ENCODE measurements at regions not wholly inside any gene's neighbourhood (a gene's known extent, or its start where the extent isn't known, plus 50 kb on each side); places are given as distances from the start of the nearest gene placed in this dataset.

DNA sequence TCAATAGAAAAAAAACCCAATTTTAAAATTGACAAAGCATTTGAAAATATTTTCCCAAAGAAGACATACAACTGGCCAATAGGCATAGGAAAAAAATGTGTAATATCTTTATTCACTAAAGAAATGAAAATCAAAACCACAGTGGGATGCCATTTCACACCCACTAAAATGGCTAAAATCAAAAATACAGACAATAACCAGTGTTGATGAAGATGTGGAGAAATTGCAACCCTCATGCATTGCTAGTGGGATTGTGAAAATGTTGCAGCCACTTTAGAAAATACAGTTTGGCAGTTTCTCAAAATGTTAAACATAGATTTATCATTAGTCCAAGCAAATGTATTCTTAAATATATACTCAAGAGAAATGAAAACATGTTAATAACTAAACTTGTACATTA is 315.1 kb upstream of the GPR149 start:
- H3K36me3 Mint-ChIP-seq, result no peaks in the 10 kb centered on the region
- H3K27ac Mint-ChIP-seq, result no peak overlapping the region
- no peaks in the 10 kb centered on the region for H3K4me1 Mint-ChIP-seq

DNA sequence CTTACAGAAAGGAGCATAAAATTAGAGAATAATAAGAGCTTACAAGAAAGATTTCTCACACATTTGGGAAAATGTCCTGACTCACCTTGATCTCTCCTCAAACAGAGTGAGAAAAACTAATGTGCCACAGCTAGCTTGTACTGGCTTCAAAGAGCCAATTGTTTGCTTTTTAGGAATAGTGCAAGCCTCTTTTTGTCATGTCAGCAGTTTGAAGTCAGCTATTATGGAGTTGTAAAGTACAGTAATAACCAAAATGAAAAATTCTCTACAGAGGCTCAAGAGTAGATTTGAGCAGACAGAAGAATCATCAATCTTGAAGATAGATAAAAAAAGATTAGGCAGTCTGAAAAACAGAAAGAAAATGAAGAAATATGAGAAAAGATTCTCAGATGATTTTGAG is 313.4 kb upstream of the GPR149 start:
- Mint-ChIP-seq H3K27me3 (no peaks in the 10 kb centered on the region), H3K4me1 (no peaks in the 10 kb centered on the region), H3K9me3 (peaks cover 10% of the 10 kb centered on the region), H3K36me3 (no peaks in the 10 kb centered on the region), H3K4me3 (no peak overlapping the region), H3K27ac (no peak overlapping the region)

More for the DNA sequence above, 315.1 kb upstream of the GPR149 start:
- H3K27me3 Mint-ChIP-seq, result no peaks in the 10 kb centered on the region
- no peak overlapping the region for H3K4me3 Mint-ChIP-seq
- H3K9me3 Mint-ChIP-seq, result peaks cover 10% of the 10 kb centered on the region

DNA sequence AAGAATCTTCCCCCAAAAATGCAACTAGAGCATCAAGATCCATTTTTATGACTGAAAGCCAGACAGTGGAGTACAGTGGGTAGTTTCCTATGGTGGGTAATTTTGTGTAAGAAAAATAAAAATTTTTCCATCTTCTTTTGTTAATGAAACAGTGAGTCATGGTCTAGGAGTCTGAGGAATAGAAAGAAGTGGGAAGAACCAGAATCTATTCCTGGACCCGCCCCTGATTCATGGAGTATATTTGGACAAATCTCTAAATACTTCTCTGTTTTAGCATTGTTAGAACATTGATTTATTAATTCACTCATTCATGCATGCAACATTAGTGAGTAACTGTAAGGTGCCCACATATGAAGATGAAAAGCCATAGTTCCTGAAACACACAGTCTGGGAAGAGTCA is 304.5 kb upstream of the GPR149 start:
- Mint-ChIP-seq H3K4me1 (no peaks in the 10 kb centered on the region), H3K9me3 (peaks cover 8% of the 10 kb centered on the region)

DNA sequence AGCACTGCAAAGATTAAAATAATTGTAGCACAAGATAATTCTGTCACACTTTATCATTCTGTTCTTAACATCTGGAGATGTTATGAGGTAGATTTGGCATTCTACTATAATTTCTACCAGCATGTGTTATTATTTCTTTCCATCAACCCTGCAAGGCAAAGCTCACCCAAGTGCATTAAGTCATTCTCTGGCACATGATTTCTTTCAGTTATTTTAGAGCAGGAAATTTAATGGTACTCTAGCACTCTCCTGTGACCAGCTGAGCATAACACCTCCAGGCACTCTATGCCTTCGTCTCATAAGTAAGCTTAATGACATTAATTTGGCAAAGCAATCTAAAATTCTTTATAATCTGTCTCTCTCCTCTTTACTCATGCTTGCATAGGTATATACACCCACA is 300.2 kb upstream of the GPR149 start:
- H3K27ac Mint-ChIP-seq, result no peak overlapping the region
- H3K9me3 Mint-ChIP-seq, result peaks cover 5% of the 10 kb centered on the region
- H3K36me3 Mint-ChIP-seq, result no peaks in the 10 kb centered on the region
- no peaks in the 10 kb centered on the region for H3K4me1 Mint-ChIP-seq
- no peak overlapping the region for H3K4me3 Mint-ChIP-seq
- H3K27me3 Mint-ChIP-seq, result no peaks in the 10 kb centered on the region

More for the DNA sequence above, 304.5 kb upstream of the GPR149 start:
- Mint-ChIP-seq H3K4me3 (no peak overlapping the region), H3K27me3 (no peaks in the 10 kb centered on the region), H3K27ac (no peak overlapping the region), H3K36me3 (no peaks in the 10 kb centered on the region)

DNA sequence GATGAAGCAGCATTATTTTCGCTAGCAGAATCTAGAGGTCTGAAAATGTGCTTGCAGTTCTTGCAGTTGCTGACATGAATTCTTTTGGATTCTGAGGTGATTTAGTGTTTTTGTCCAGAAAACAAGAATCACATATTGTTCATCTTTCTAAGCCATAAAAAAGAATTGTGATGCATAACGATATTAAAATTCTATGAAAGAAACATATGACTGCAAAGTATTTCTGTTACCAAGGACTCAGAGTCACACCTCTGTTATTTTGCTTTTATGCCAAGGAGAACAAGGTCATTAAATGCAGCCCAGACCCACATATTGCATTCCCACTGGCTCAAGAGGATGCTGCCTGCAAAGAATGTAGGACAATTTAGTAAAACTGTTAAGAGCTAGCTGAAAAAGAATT is 299.8 kb upstream of the GPR149 start:
- Mint-ChIP-seq H3K4me3 (no peak overlapping the region), H3K36me3 (no peaks in the 10 kb centered on the region), H3K27me3 (no peaks in the 10 kb centered on the region), H3K4me1 (no peaks in the 10 kb centered on the region), H3K27ac (no peak overlapping the region), H3K9me3 (peaks cover 5% of the 10 kb centered on the region)

DNA sequence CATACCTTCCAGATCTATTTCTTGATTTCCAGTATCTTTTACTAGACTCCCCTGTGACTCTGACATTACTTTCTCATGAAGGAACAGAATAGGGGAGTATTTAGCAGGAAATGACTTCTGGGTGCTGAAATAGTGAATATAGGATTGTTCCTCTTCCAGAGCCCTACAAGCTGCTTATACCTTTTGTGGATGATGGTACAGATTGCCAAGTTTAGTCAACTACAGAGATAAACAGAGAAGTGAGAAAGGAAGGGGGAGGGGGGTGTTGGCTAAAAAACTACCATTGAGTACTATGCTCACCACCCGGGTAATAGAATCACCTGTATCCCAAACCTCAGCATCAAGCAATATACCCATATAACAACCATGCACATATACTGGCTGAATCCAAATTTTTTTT is 298.3 kb upstream of the GPR149 start:
- Mint-ChIP-seq H3K4me3 (no peak overlapping the region), H3K9me3 (peaks cover 5% of the 10 kb centered on the region), H3K27ac (no peak overlapping the region), H3K36me3 (no peaks in the 10 kb centered on the region), H3K27me3 (no peaks in the 10 kb centered on the region), H3K4me1 (no peaks in the 10 kb centered on the region)

DNA sequence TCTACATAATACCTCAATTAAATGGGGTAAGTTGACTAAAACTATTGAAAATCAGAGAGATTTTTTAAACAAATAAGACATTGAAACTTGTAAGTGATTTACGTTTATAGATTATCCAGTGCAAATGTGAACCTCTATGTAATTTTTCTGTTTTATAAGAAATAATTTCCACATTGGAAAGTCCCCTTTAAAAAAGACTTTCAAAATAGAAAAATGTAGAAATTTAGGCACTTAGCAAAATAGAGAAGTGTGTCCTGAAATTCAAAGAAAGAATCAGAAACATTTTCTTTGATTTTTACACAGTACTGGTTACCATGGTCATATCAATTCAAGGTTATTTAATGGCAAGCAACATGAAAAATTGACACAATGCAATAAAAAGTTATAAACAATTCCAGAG is 290.9 kb upstream of the GPR149 start:
- no peaks in the 10 kb centered on the region for H3K27me3 Mint-ChIP-seq
- H3K27ac Mint-ChIP-seq, result no peak overlapping the region
- H3K4me3 Mint-ChIP-seq, result no peak overlapping the region
- H3K4me1 Mint-ChIP-seq, result no peaks in the 10 kb centered on the region
- H3K36me3 Mint-ChIP-seq, result no peaks in the 10 kb centered on the region
- H3K9me3 Mint-ChIP-seq, result peaks cover 6% of the 10 kb centered on the region

DNA sequence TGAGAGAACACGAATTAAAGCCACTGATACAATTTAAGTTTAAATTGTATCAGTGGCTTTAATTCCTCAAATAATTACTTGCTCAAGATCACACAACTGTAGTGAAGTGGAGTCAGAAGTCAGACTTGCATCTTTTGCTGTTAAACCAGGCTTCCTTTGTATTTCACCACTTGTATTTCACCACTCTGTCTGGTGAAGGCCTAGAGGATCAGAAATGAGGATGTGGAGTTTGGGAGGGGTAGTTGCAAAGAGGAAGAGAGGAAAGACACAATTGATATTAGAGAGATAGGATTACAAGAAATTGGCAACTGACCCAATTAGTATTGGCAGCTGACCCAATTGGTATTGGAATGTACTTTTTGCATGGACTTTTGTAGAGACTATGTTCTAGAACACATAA is 288.1 kb upstream of the GPR149 start:
- Mint-ChIP-seq H3K4me1 (no peaks in the 10 kb centered on the region), H3K27ac (no peak overlapping the region), H3K4me3 (no peak overlapping the region), H3K9me3 (peaks cover 6% of the 10 kb centered on the region), H3K27me3 (no peaks in the 10 kb centered on the region), H3K36me3 (no peaks in the 10 kb centered on the region)

DNA sequence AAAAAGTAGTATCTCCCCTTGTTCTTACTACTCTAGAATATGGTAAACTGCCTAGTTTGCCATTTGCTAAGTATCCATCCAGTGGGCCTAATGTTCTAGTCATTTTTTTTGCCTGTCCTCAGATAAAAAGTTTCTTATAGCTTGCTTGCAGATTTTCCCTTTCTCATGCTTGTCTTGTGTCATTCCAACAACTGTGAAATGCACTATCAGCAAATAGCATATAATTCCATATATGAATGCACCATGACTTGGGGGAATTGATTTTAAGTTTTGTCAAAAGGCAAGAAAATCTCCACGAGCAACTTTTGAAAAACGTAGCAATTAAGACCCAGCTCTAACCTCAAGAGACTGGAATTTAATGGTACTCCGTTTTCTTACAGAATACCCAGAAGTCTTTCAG is 286.2 kb upstream of the GPR149 start:
- no peaks in the 10 kb centered on the region for H3K36me3 Mint-ChIP-seq
- H3K4me3 Mint-ChIP-seq, result no peak overlapping the region
- no peak overlapping the region for H3K27ac Mint-ChIP-seq
- H3K9me3 Mint-ChIP-seq, result peaks cover 6% of the 10 kb centered on the region
- no peaks in the 10 kb centered on the region for H3K4me1 Mint-ChIP-seq
- H3K27me3 Mint-ChIP-seq, result no peaks in the 10 kb centered on the region

DNA sequence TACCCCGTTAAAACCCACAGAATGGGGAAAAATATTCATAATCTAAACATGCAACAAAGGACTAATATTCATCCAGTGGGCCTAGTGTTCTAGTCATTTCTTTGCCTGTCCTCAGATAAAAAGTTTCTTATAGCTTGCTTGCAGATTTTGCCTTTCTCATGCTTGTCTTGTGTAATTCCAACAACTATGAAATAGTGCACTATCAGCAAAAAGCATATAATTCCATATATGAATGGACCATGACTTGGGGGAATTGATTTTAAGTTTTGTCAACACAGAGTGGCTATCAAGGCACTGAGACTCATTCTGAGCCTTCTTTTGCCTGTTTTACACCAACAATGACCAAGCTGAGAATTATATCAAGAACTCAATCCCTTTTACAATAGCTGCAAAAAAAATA is 278.6 kb upstream of the GPR149 start:
- Mint-ChIP-seq H3K9me3 (peaks cover 6% of the 10 kb centered on the region), H3K4me3 (no peak overlapping the region), H3K36me3 (no peaks in the 10 kb centered on the region), H3K27ac (no peak overlapping the region), H3K4me1 (no peaks in the 10 kb centered on the region), H3K27me3 (no peaks in the 10 kb centered on the region)

DNA sequence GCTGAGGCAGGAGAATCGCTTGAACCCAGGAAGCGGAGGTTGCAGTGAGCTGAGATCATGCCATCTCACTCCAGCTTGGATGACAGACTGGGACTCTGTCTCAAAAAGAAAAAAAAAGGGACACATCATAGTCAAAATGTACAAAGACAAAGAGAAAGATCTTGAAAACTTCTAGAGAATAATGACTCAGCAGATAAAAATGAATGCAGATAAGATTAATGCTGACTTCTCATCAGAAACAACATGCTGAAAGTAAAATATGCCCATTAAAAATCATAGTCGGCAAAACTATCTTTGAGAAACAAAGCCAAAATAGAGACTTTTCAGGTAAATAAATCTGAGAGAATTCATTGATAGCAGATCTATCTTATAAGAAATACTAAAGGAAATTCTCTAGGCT is 271.1 kb upstream of the GPR149 start:
- peaks cover 9% of the 10 kb centered on the region for H3K9me3 Mint-ChIP-seq
- H3K4me3 Mint-ChIP-seq, result no peak overlapping the region
- H3K27me3 Mint-ChIP-seq, result no peaks in the 10 kb centered on the region
- H3K27ac Mint-ChIP-seq, result no peak overlapping the region
- H3K4me1 Mint-ChIP-seq, result no peaks in the 10 kb centered on the region
- H3K36me3 Mint-ChIP-seq, result no peaks in the 10 kb centered on the region

DNA sequence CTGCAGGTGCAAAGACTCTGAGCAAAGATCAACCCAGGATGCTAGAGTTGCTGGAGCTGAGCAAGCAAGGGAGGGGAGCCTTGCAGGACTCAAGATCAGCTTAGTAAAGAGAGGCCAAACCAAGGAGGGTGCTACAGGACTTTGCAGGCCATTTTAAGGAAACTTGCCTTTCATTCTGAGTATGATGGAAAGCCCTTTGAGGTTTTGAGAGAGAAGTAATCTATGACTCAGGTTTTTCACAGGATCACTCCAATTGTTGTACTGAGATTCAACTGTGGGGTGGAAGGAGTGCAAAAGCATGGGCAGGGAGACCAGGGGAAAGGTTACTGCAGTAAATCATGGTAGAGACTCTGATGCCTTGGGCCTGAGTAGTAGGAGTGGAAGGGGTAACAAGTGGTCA is 260.4 kb upstream of the GPR149 start:
- Mint-ChIP-seq H3K9me3 (no peaks in the 10 kb centered on the region), H3K36me3 (no peaks in the 10 kb centered on the region), H3K27ac (no peak overlapping the region), H3K27me3 (no peaks in the 10 kb centered on the region), H3K4me1 (no peaks in the 10 kb centered on the region), H3K4me3 (no peak overlapping the region)

DNA sequence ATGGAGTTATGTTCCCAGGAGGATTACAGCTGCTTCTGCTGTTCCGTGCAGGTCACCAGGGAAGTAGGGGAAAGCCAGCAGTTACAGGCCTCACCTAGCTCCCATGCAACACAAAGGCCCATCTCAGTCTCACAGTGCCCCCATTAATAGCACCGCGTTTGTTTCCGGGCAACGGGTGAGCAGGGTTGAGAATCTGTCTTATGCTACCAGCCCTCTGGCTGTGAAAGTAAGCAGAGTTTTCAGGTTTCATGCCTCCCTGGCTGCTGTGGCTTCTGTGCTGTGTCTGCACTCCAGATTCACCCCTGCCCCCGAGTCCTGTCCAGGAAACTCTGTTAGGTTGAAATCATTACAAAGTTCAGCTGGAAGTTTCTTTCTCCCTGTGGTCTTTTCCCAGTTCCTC is 254.4 kb upstream of the GPR149 start:
- Mint-ChIP-seq H3K27me3 (no peaks in the 10 kb centered on the region), H3K9me3 (peaks cover 9% of the 10 kb centered on the region), H3K27ac (no peak overlapping the region), H3K4me3 (no peak overlapping the region), H3K4me1 (no peaks in the 10 kb centered on the region), H3K36me3 (no peaks in the 10 kb centered on the region)

DNA sequence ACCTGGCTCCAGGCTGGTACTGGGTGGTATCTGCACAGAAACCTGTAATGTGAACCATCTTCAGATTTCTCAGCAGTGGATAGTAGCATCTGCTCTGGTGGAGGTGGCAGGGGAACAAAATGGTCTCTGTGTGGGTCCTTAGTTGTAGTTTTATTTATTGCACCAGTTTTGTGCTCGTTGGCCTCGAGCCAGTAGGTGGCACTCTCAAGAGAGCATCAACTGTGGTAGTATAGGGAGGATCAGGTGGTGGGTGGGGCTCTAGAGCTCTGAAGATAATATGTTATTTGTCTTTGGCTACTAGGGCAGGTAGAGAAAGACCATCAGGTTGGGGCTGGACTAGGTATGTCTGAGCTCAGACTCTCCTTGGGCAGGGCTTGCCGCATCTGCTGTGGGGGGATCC is 254.0 kb upstream of the GPR149 start:
- H3K36me3 Mint-ChIP-seq, result no peaks in the 10 kb centered on the region

DNA sequence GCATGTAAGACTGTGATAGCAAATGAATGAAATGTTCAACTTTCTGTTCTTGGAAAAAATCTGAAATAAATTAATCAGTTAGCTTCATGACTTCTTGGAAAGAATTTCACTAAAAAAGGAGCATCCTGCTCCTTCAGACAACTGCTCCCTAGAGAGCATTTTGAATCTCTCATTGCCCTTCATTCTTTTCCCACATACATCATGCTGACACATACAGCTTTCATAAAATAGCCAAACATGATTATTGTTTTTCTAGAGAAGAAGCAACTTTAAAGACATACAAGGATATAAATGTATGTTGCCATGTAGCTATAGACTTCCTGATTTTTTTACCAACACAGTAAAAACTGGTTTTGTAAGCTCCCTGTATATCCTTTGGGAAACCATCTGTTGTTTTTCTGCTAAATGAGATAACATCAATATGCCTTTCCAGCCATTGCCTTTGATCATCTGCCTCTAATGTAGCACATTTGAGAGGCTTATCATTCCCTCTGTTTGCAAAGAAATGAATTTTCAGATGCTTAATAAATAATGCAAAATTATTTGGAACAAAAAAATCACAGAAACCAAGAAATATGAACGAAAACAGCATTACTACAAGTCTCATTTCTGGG is 248.2 kb upstream of the GPR149 start:
- Mint-ChIP-seq H3K4me1 (no peaks in the 10 kb centered on the region), H3K36me3 (no peaks in the 10 kb centered on the region), H3K27ac (no peak overlapping the region), H3K4me3 (no peak overlapping the region), H3K9me3 (peaks cover 10% of the 10 kb centered on the region), H3K27me3 (no peaks in the 10 kb centered on the region)

More for the DNA sequence above, 254.0 kb upstream of the GPR149 start:
- Mint-ChIP-seq H3K27me3 (no peaks in the 10 kb centered on the region), H3K4me3 (no peak overlapping the region), H3K27ac (no peak overlapping the region), H3K4me1 (no peaks in the 10 kb centered on the region), H3K9me3 (peaks cover 9% of the 10 kb centered on the region)

DNA sequence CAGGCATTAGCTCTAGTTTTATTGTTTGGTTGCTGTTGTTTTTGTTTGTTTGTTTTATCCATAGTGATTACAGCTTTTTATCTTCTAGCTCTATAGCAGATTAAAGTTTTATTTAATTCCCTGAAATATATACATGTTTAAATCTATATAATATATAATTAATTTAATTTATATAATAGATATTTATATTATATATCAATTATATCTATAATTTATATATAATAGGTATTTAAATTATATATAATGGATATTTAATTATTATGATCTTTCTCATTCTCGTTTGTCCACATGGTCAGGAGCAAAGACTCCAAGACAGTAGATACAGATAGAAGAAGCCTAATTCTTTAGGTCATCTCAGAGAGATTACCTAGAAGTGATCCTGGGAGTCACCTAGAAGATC is 238.8 kb upstream of the GPR149 start:
- Mint-ChIP-seq H3K4me1 (no peaks in the 10 kb centered on the region), H3K36me3 (no peaks in the 10 kb centered on the region), H3K27ac (no peak overlapping the region), H3K9me3 (peaks cover 5% of the 10 kb centered on the region), H3K4me3 (no peak overlapping the region), H3K27me3 (no peaks in the 10 kb centered on the region)

DNA sequence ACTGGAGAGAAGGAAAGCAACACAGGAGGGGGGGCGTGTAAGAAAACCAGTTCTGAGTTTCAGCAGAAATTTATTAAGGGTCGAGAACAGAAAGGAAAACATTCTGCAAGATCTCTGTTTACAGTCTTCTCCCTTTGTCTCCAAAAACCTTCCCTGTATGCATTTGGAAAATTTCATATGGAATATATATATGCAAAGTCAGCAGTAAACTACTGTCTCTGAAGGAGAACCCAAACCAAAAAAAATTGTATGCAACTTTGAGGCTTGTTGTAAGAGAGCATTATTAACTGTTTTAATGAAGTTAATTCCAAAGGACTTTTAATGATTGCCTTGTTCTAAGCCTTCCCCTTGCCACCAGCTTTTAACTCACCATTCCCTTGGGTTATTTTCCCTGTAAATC is 238.2 kb upstream of the GPR149 start:
- H3K27me3 Mint-ChIP-seq, result no peaks in the 10 kb centered on the region
- no peak overlapping the region for H3K27ac Mint-ChIP-seq
- no peaks in the 10 kb centered on the region for H3K4me1 Mint-ChIP-seq
- peaks cover 3% of the 10 kb centered on the region for H3K9me3 Mint-ChIP-seq
- H3K36me3 Mint-ChIP-seq, result no peaks in the 10 kb centered on the region
- no peak overlapping the region for H3K4me3 Mint-ChIP-seq
